GM18909 (cell line): ENCODE measurements at regions not wholly inside any gene's neighbourhood (a gene's known extent, or its start where the extent isn't known, plus 50 kb on each side); places are given as distances from the start of the nearest gene placed in this dataset.

Experiments used
- ATAC-seq: cut with Tn5 transposase; IDR thresholded peaks from one replicate; pipeline ENCODE4 v1.9.1; 2021; ENCODE audit warnings: mild to moderate bottlenecking; ENCODE audit not compliant: unreplicated experiment, poor library complexity

DNA sequence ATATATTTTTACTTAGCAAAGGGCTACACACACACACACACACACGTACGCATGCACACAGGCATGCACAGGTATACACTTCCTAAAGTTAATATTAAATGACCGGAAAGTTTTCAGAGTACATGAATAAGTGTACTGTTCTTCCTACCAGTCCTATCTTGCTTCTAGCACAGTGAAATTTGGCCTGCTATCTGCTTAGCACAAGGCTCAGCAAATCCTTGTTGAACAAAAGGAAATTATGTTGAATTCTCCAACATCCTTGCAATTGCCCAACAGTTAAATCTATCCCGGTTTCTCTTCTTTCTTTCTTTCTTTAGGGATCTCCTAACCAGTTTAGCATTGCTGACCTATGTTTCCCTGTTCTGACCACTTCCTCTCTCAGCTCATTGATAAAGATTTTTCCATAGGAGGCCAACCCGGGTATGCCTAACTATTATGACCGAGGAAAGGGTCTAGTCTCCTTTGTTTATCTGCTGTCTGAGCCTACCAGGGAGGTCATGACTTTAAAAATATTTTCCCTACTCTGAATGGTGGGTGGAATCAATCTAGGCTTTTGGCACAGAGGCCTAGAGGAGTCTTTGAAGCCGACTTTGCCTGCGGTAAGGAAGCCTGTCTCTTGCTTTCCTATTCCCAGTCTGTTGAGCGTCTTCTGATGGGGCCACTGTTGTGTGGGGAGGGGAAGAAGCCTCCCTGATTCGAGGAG lies 400.7 kb downstream of the HRH4 start:
- ATAC-seq = no peak

DNA sequence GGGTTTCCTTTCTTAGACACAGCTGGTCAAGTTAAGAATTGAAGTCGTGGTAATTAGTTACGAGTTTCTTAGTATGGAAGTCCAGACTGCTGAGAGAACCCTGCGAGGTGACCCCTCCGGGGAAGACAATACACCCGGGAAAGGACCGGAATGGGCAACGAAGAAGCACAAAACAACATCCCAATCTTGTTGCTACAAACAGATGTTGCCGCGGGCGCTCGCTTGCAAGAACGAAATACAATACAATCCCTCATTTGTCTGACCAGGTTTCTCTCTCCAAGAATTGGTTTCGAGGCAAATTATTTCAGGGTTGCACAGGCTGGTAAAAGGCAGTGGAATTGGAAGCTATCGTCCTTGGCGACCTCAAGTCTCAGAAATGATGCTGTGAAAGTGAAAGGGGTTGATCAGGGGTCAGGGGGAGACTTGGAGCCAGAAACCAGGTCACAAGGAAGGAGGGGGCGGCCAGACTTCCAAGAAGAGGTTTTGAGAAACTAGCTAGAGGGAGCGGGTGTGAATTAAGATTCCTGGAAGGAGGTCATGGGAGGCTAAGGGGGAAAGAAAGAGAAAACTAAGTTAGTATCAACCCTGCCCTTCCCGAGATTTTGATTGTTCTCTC lies 401.9 kb downstream of the HRH4 start:
- no peak for ATAC-seq

GRCh38 chr18:24868311-24868710 lies 407.9 kb downstream of the HRH4 start:
- no peak for ATAC-seq

GRCh38 chr18:24868760-24869237 lies 408.4 kb downstream of the HRH4 start:
- ATAC-seq = no peak

DNA sequence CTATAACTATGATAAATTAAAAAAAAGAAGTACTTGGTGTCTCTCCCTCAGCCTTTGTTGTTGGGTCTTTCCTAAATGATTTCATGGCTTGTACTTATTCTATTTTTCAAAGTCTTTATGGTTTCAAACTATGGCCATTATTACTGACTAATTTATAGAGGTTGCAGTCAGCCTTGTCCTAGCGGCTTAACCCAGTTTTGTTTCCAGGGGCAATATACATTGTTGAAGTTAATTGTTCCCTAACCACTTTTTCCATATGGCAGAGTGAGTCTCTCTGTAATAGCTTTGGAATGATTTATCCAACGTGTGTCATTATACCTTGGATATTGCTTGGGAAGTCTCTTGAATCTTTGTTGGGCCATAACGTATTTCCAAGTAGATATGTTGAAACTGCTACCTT lies 408.8 kb downstream of the HRH4 start:
- no peak for ATAC-seq

- ATAC-seq = no peak
Observed at GRCh38 chr18:24875286-24875685, 414.8 kb downstream of the HRH4 start.

GRCh38 chr18:24875777-24876176 lies 415.3 kb downstream of the HRH4 start:
- ATAC-seq = no peak

GRCh38 chr18:24876266-24876665 lies 415.8 kb downstream of the HRH4 start:
- no peak for ATAC-seq

- ATAC-seq = no peak
Observed at GRCh38 chr18:24877066-24877465, 416.6 kb downstream of the HRH4 start.

DNA sequence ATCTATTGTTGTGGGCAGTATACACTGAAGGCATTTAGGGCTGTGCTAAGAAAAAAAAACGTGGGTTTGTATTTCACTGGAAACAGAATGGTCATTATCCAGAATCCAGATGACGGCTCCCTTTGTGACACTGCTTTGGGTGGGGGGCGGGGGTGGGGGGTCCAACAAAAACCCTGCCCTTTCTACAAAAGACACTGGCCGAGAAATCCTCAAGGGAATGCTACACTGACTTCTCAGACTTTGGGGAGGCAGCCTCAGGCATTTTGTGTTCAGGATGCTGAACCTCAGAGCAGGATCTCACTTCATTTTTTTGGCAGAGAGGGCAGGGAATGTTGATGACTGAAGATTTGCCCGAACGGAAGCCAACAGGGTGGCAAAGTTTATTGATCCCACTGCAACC lies 417.1 kb downstream of the HRH4 start:
- ATAC-seq = no peak

DNA sequence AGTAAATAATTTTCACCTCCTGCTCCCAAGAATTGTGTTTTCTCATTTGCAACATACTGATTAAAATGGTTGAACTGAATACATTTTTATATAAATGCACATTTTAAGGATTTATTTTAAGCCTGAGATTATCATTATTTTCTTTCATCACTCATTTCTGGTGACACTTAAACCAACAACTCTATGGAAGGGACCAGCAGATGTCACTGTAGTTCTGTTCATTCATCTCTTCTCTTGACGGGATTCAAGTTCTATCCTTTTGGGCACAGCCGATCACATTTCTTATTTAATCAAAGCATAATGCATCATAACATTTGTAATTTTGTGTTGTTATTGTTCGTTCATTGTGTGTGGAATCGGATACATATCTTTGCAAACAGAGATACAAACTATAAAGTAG lies 417.9 kb downstream of the HRH4 start:
- ATAC-seq = no peak

DNA sequence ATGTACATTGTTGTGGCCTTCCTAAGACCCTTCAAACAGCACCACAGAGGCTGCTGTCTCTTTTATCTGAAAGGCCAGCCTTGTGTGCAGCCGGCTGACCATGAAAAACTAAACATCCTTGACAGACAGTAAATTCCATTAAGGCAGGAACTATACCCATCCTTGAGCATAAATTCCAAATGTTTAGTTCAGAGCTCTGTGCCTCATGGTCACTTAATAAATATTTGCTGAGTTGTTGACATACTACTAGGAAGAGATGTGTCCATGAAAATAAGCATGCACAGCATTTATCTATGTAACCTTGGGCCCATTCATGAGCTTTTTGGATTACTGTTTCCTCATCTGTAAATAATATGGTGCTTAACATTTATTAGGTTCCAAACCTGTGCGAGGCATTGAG lies 424.8 kb downstream of the HRH4 start:
- no peak for ATAC-seq

DNA sequence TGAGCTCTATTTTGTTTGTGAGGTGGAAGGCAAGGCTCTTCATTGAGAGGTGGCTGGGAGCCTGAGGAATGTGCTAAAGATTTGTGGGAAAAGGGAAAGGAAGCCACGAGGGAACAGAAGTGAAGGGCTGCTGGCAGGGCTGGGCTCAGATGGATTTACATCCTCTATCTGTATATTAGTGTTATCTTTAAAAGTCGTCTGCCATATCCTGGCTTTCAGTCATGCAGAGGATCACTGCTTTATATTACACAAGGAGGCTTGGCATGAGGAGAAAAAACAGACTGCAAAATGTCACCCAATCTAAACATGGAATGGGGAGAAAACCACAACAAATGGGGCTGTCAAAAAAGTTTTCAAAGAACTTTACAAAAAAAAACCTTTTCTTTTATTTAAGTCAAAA lies 434.4 kb downstream of the HRH4 start:
- ATAC-seq = no peak

DNA sequence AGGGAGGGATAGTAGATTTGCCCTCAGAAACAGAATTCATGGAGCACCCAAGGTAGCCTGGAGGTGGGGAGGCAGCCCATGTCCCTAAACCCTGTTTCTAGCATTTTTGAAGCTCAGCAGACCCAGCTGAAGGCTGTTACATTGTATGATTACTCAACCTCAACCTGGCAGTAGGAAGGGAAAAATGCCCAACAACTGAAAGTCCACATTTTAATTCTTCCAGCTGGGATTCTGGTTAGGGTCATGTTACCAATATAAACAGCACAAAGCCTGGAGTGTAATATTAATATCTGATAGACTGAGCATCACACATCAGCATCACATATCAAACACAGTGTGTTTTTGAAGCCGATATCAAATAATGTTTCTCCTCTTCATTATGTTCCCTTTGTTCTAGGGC lies 437.0 kb downstream of the HRH4 start:
- no peak for ATAC-seq

DNA sequence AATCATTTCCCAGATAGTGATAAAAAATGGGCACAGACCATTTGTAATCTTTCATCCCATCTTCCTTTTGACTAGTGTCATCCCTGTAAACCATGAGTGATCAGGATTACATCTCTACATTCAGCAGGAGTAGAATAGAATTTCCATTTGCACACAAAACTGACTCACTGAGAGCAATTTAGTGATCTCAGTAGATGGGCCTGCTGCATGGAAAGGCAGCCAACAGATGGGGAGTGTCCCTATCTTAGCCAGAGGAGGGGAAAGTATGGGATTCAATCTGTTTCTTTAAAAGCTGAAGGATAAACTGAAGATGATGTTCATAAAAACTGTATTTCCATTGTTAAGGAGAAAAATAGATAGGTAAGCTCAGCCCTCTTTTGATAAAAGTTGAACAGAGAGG lies 441.7 kb downstream of the ZNF521 start:
- no peak for ATAC-seq

GRCh38 chr18:24913507-24914170 lies 438.3 kb downstream of the ZNF521 start:
- ATAC-seq = no peak

- ATAC-seq = no peak
Observed at GRCh38 chr18:24914171-24914525, 437.8 kb downstream of the ZNF521 start.

DNA sequence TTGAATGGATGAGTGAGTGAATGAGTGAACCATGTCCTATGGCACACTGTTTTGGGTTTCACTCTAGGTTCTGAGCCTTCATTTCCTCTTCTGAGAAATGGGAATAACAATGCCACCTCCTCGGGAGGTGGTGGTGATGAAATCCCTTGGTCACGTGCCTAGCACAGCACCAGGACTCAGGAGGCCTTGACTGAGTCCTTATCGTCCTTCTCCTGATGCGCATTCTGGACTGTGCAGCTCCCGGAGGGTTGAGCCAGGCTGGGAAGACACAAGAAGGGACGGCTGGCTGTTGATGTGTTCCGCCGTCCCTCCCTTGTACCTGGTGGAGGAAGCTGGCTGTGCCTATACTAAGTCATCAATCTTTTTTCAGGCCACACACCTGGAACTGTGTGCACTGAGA lies 437.3 kb downstream of the ZNF521 start:
- ATAC-seq = no peak

- ATAC-seq = no peak
Observed at GRCh38 chr18:24915547-24915946, 436.4 kb downstream of the ZNF521 start.

GRCh38 chr18:24917767-24918166 lies 434.2 kb downstream of the ZNF521 start:
- ATAC-seq = no peak

DNA sequence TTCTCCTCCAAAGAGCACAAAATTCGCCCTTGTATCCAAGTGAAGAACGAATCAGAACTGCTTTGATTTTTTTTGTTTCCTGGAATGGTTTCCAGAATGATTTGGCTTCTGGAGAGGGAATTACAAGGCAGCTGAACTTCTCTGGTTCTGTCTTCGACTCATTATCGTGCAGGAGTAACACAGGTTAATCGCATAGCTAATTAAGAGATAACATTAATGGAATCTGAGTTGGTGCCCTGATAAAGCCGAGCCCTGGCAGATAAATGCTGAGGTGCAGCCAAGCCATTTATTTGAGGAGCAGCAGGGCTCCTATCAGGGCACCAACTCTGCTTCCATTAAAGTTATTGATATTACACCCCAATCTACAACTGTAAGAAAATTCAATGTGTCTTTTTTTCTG lies 433.7 kb downstream of the ZNF521 start:
- ATAC-seq = no peak
